ENCODE measurements at regions not wholly inside any gene's neighbourhood (a gene's known extent, or its start where the extent isn't known, plus 50 kb on each side); places are given as distances from the start of the nearest gene placed in this dataset.

DNA sequence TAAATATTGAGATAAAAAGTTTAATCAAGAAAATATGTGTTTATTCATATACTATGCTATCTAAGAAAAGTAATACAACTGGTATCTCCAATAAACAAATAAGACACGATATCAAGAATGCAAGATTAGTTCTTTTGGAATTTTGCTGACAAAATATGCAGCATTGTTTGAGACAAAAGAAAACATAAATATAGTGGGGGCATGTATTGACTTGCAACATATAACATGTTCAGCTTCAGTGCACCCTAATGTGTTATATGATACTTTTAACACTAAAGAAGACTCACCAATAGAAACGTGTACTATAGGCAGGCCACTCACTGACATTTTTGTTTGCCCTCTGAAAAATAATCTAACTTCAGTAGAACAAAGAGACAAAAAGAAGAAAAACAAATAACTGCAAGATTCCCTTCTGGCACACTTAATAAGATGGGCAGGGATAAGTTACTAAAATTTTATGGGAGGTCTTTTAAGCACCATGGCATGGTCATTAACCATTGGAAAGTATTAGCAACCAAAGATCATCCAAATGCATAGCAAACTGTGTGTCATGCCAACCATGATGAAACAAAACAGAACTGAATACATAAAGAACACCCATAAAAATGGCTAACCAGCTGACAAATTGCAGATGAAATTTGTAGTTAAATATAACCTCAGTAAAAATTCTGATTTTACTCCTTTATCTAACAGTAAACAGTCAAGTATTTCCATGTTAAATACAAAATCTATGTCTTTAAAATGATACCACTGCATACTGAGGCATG lies 447.9 kb upstream of the FAM241A start:
- Histone ChIP-seq H3K4me3 (ENCODE audit: low read length) (no peak overlapping the region), H3K9me3 (ENCODE audit: control insufficient read depth, low read length) (no peaks in the 10 kb centered on the region), H3K36me3 (ENCODE audit: control insufficient read depth, insufficient read depth, low read length) (no peaks in the 10 kb centered on the region), H3K4me1 (ENCODE audit: control insufficient read depth, insufficient read depth, low read length) (no peaks in the 10 kb centered on the region), H3K9ac (ENCODE audit: extremely low read depth, low read length, poor library complexity, severe bottlenecking) (no peak overlapping the region), H3K27ac (ENCODE audit: low read depth, low read length) (no peak overlapping the region), H3K27me3 (ENCODE audit: control insufficient read depth, insufficient read depth, low read length, poor library complexity, severe bottlenecking) (no peaks in the 10 kb centered on the region)
- H3K9me3 Mint-ChIP-seq = no peaks in the 10 kb centered on the region
- no peaks in the 10 kb centered on the region for H3K36me3 Mint-ChIP-seq (ENCODE audit: low read depth)
- H3K4me3 Mint-ChIP-seq = no peak overlapping the region
- H3K4me1 Mint-ChIP-seq = peaks cover 5% of the 10 kb centered on the region
- 93 to 100% methylated on average over 1 to 2 of the region's 2 CpGs for WGBS, 2 experiments (ENCODE audit: insufficient coverage in 1 of 2, insufficient read length in 1 of 2)
- no peaks in the 10 kb centered on the region for H3K27me3 Mint-ChIP-seq (ENCODE audit: insufficient read depth)
- TF ChIP-seq CTCF (conservative IDR thresholded peaks at IDR 0.05) = no peak
- DNase-seq = no peak
- no peak overlapping the region for H3K27ac Mint-ChIP-seq

GRCh38 chr4:111698361-111698760 lies 446.9 kb upstream of the FAM241A start:
- DNase-seq = no peak
- Histone ChIP-seq H3K36me3 (ENCODE audit: control insufficient read depth, insufficient read depth, low read length) (no peaks in the 10 kb centered on the region), H3K9me3 (ENCODE audit: control insufficient read depth, low read length) (no peaks in the 10 kb centered on the region), H3K4me1 (ENCODE audit: control insufficient read depth, insufficient read depth, low read length) (no peaks in the 10 kb centered on the region), H3K27ac (ENCODE audit: low read depth, low read length) (no peak overlapping the region), H3K4me3 (ENCODE audit: low read length) (no peak overlapping the region), H3K9ac (ENCODE audit: extremely low read depth, low read length, poor library complexity, severe bottlenecking) (no peak overlapping the region), H3K27me3 (ENCODE audit: control insufficient read depth, insufficient read depth, low read length, poor library complexity, severe bottlenecking) (no peaks in the 10 kb centered on the region)
- Mint-ChIP-seq H3K9me3 (no peaks in the 10 kb centered on the region), H3K4me3 (no peak overlapping the region), H3K27me3 (ENCODE audit: insufficient read depth) (no peaks in the 10 kb centered on the region), H3K4me1 (peaks cover 5% of the 10 kb centered on the region), H3K27ac (no peak overlapping the region), H3K36me3 (ENCODE audit: low read depth) (no peaks in the 10 kb centered on the region)
- no peak for TF ChIP-seq CTCF (conservative IDR thresholded peaks at IDR 0.05)

- no peak for DNase-seq
- H3K27ac ChIP-seq (ENCODE audit: low read depth, low read length) = no peak overlapping the region
- Mint-ChIP-seq H3K36me3 (ENCODE audit: low read depth) (no peaks in the 10 kb centered on the region), H3K27ac (no peak overlapping the region), H3K4me3 (no peak overlapping the region), H3K4me1 (peaks cover 5% of the 10 kb centered on the region), H3K27me3 (ENCODE audit: insufficient read depth) (no peaks in the 10 kb centered on the region), H3K9me3 (no peaks in the 10 kb centered on the region)
- no peaks in the 10 kb centered on the region for H3K36me3 ChIP-seq (ENCODE audit: control insufficient read depth, insufficient read depth, low read length)
- H3K4me1 ChIP-seq (ENCODE audit: control insufficient read depth, insufficient read depth, low read length) = no peaks in the 10 kb centered on the region
- no peak for TF ChIP-seq CTCF (conservative IDR thresholded peaks at IDR 0.05)
- H3K9ac ChIP-seq (ENCODE audit: extremely low read depth, low read length, poor library complexity, severe bottlenecking) = no peak overlapping the region
- no peaks in the 10 kb centered on the region for H3K27me3 ChIP-seq (ENCODE audit: control insufficient read depth, insufficient read depth, low read length, poor library complexity, severe bottlenecking)
- no peak overlapping the region for H3K4me3 ChIP-seq (ENCODE audit: low read length)
- no peaks in the 10 kb centered on the region for H3K9me3 ChIP-seq (ENCODE audit: control insufficient read depth, low read length)
Observed at GRCh38 chr4:111699165-111699564, 446.1 kb upstream of the FAM241A start.
